ENCODE measurements at regions not wholly inside any gene's neighbourhood (a gene's known extent, or its start where the extent isn't known, plus 50 kb on each side); places are given as distances from the start of the nearest gene placed in this dataset.

DNA sequence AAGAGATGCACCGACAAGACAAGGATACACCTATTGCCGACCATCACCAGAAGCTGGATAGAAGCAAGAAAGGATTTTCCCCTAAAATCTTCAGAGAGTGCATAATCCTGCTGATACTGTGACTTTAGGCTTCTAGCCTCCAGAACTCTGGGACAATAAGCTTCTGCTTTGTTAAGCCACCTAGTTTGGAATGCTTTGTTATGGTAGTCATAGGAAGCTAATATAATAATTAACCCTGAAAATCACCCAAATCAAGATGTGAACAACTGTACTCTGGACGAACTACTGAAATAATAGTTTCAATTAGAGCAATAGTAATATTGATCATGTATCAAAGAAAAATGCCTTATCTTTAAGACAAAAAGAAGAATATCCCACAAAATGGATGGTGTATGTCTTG lies 524.6 kb downstream of the EFNB2 start:
- Histone ChIP-seq H3K4me1 (ENCODE audit: insufficient read depth, low read length) (no peaks in the 10 kb centered on the region), H3K9ac (ENCODE audit: low read depth, low read length) (no peak overlapping the region), H3K36me3 (ENCODE audit: insufficient read depth, low read length) (no peaks in the 10 kb centered on the region), H3K9me3 (ENCODE audit: control insufficient read depth, insufficient read depth, low read length) (no peaks in the 10 kb centered on the region)

DNA sequence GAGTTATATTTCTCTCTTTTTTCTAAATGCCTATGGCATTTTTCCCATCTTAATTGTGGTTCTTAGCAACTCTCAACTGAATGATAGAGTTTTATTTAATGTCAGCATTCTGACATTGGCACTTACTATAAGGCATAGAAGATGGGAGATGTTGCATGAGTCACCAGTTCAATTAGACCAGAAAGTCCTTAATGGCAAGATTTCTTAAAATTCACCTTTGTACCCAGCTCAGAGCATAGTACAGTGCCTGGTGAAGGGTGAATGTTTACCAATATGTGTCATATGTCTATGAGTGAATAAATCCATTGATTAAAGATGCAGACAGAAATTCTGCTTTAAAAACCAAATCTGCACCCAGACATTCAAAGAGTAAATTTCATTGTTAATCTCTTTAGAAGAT lies 526.9 kb downstream of the EFNB2 start:
- no peaks in the 10 kb centered on the region for H3K4me1 ChIP-seq (ENCODE audit: insufficient read depth, low read length)
- H3K36me3 ChIP-seq (ENCODE audit: insufficient read depth, low read length), result no peaks in the 10 kb centered on the region

DNA sequence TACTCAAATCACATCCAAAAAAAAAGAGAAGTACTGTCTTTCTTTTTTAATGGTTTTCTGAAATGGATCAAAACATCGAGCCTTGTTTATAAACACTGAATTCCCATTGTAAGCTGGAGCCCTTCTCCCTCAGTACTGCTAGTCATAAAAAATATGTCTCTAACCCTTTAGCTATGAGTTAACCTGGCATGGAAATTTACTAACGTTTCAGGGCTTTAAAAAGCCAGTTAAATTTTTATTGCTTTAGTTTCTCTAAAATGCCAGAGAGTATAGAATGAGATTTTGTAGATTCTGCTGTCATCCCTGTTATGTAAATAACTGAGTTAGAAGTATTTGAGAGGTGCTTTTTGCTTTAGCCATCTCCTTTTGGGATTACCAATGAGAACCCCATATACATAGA lies 528.3 kb downstream of the EFNB2 start:
- Histone ChIP-seq H3K4me1 (ENCODE audit: insufficient read depth, low read length) (no peaks in the 10 kb centered on the region), H3K9me3 (ENCODE audit: control insufficient read depth, insufficient read depth, low read length) (no peaks in the 10 kb centered on the region), H3K9ac (ENCODE audit: low read depth, low read length) (no peak overlapping the region), H3K36me3 (ENCODE audit: insufficient read depth, low read length) (no peaks in the 10 kb centered on the region)

More for the DNA sequence above, 526.9 kb downstream of the EFNB2 start:
- Histone ChIP-seq H3K9me3 (ENCODE audit: control insufficient read depth, insufficient read depth, low read length) (no peaks in the 10 kb centered on the region), H3K9ac (ENCODE audit: low read depth, low read length) (no peak overlapping the region)

DNA sequence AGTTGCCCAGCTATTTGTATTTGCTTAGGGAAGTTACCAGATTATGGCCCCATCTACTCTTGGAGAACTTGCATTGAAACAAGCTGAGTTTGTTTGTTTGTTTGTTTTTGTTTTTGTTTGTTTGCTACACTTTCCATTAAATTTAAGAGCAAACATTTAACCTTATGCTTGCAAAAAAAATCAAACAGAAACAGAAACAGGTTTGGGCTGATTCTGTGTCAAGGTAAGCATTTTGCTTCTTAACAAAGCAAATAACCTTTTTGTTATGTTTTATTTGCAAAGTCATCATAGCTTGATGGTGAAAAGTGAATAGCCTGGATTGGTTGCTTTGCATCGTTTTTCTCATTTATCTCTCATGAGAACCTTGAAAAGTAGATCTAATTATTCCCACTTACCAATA lies 531.8 kb downstream of the EFNB2 start:
- H3K4me1 ChIP-seq (ENCODE audit: insufficient read depth, low read length), result no peaks in the 10 kb centered on the region
- no peaks in the 10 kb centered on the region for H3K36me3 ChIP-seq (ENCODE audit: insufficient read depth, low read length)
- H3K9ac ChIP-seq (ENCODE audit: low read depth, low read length), result no peak overlapping the region
- no peaks in the 10 kb centered on the region for H3K9me3 ChIP-seq (ENCODE audit: control insufficient read depth, insufficient read depth, low read length)

DNA sequence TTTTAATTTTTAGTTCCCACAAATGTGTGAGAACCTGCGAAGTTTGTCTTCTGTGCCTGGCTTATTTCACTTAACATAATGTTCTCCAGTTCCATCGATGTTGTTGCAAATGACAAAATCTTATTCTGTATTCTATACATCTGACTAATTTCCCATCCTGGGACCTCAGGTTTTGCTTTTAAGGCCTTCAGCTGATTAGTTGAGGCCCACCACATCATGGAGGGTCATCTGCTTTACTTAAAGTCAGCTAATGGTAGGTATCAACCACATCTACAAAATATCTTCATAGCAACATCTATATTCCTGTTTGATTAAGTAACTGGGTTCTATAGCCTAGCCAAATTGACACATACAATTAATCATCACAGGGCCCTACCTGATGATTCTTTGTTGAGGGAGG lies 534.0 kb downstream of the EFNB2 start:
- Histone ChIP-seq H3K9ac (ENCODE audit: low read depth, low read length) (no peak overlapping the region), H3K9me3 (ENCODE audit: control insufficient read depth, insufficient read depth, low read length) (no peaks in the 10 kb centered on the region), H3K4me1 (ENCODE audit: insufficient read depth, low read length) (no peaks in the 10 kb centered on the region), H3K36me3 (ENCODE audit: insufficient read depth, low read length) (no peaks in the 10 kb centered on the region)

DNA sequence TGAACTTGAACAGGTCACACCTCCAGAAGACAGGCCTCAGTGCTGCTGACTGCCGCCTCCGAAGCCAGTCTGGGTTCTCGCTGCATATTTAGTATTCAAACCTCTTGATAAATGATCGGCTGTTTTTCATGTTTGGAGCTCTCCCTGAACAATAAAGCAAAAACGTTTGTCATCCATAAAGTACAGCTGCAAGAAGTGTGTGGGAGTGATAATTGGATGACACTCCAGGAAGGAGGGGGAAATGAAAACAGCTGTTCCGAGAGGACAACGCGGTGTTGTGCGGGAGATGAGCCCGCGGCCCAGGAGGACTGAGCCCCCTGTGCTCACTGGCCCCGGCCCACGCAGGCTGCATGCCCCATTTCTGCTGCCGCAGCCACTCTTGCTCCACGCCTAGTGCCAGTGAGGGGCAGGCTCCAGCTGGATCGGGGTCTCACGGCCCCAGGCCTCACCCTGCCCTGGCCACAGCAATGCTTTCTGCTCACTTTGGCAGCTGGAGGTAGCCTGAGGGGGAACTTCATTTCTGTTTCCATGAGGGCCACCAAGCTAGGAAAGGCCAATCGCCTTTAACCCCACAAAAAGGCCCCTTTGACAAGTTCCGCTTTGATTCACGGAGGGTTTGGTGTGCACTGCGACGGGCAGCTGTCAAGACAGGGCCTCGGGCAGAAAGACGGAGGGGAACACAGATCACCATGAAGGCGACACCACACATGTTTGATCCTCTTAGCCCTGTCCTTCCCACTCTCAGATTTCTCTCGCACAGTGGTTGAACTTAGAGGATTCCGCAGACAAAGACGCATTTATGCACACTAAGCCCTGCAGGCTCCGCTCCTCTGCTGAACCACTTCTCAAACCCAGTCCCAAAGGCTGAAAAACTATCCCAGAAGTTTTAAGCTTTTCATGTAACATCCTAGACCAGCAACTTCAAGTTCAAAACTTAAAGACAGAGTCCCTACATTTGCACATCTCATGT lies 537.6 kb downstream of the EFNB2 start:
- H3K36me3 ChIP-seq (ENCODE audit: insufficient read depth, low read length), result no peaks in the 10 kb centered on the region
- H3K4me1 ChIP-seq (ENCODE audit: insufficient read depth, low read length), result no peaks in the 10 kb centered on the region
- no peak overlapping the region for H3K9ac ChIP-seq (ENCODE audit: low read depth, low read length)
- H3K9me3 ChIP-seq (ENCODE audit: control insufficient read depth, insufficient read depth, low read length), result no peaks in the 10 kb centered on the region

DNA sequence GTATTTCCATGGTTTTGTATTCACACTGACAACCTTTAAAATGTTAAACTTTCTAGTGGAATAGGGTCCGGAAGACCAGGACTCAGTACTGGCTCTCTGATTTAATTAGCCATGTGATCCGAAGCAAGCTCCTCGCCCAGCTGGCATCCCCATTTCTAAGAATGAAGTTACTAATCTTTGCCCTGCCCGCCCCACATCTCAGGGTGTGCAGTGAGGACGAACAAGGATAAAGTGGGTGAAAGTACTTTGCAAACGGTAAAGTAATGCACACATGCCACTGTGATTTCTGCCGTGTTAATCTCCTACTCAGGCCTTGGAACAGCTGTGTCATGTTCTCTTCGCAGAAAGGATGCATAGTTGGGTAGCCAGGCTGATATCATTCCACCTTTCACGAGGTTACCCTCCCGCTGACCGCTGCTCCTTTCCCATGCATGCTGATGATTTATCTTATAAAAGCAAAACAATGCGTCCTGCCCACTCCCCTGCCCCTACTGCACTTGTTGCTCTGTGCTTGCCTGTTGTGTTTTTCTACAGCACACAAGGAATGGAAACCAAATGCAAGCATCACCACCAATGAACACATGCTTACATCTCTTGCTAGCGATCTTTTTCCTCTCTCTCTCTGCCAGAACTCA lies 539.0 kb downstream of the EFNB2 start:
- Histone ChIP-seq H3K9ac (ENCODE audit: low read depth, low read length) (no peak overlapping the region), H3K4me1 (ENCODE audit: insufficient read depth, low read length) (no peaks in the 10 kb centered on the region), H3K9me3 (ENCODE audit: control insufficient read depth, insufficient read depth, low read length) (no peaks in the 10 kb centered on the region), H3K36me3 (ENCODE audit: insufficient read depth, low read length) (no peaks in the 10 kb centered on the region)

DNA sequence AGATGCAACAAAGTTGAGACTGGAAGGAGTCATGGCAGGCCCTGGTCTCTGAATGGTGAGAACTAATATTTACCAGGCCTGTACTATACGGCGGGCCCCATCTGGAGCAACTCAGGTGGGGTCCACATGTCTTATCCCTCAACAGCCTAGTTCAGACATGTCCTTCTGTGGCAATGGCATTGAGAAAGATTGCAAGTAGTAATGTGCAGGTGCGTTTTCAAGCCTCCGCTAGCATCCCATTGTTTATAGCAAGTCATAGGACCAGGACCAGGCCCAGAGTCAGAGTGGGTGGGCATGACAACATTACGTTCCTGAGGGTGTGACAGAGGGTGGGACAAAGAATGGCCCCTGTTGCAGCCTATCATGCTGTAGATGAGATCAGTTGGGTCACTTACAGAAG lies 541.1 kb downstream of the EFNB2 start:
- Histone ChIP-seq H3K4me1 (ENCODE audit: insufficient read depth, low read length) (no peaks in the 10 kb centered on the region), H3K9ac (ENCODE audit: low read depth, low read length) (no peak overlapping the region), H3K36me3 (ENCODE audit: insufficient read depth, low read length) (no peaks in the 10 kb centered on the region), H3K9me3 (ENCODE audit: control insufficient read depth, insufficient read depth, low read length) (no peaks in the 10 kb centered on the region)

DNA sequence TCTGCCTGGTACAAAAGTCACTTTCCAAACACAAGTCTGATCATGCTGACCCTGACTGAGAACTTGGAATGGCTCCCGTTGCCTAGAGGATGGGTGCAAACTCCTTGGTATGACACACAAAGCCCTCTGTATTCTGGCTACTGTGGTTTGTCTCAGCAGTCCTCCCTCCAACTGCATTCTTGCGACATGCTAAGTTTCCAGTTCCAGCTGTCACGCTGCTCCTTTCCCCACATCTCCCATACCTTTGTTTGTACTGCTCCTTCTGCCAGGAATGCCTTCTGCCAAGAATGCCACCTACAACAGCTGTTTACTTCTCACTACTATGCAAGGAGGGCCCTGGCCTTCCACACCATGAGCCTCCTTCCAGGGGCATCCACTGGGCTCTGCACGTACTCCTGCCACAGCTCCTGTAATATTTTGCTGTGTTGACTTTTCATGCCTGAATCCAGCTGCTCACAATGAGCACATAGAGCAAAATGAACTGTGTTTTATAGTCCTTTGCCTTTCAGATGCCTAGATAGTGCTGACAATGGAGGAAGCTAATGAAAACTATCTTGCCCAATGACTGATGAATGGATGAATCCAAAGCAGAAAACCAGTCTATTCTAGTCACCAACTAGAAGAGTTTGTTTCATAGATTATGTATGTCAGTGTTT lies 543.7 kb downstream of the EFNB2 start:
- no peaks in the 10 kb centered on the region for H3K36me3 ChIP-seq (ENCODE audit: insufficient read depth, low read length)
- H3K9ac ChIP-seq (ENCODE audit: low read depth, low read length), result no peak overlapping the region
- no peaks in the 10 kb centered on the region for H3K9me3 ChIP-seq (ENCODE audit: control insufficient read depth, insufficient read depth, low read length)
- no peaks in the 10 kb centered on the region for H3K4me1 ChIP-seq (ENCODE audit: insufficient read depth, low read length)

DNA sequence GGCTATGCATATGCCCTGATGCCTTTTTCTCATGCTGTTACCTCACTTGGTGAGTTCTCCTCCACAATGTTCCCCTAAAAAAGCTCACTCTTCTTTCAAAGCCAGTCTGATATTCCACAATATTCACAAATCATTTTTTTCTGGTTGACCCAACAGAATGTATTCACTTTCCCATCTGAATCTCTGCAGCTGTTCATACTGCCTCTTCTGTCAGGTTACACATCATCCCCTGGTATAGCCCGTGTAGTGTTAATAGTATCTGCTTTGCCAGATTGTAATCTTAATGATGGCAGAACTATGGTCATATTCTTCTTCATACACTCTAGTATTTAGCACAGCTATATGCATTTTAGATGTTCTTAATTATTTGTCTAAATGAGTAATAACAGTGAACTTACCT lies 544.3 kb downstream of the EFNB2 start:
- no peak overlapping the region for H3K9ac ChIP-seq (ENCODE audit: low read depth, low read length)
- H3K36me3 ChIP-seq (ENCODE audit: insufficient read depth, low read length), result no peaks in the 10 kb centered on the region
- no peaks in the 10 kb centered on the region for H3K4me1 ChIP-seq (ENCODE audit: insufficient read depth, low read length)
- H3K9me3 ChIP-seq (ENCODE audit: control insufficient read depth, insufficient read depth, low read length), result no peaks in the 10 kb centered on the region

DNA sequence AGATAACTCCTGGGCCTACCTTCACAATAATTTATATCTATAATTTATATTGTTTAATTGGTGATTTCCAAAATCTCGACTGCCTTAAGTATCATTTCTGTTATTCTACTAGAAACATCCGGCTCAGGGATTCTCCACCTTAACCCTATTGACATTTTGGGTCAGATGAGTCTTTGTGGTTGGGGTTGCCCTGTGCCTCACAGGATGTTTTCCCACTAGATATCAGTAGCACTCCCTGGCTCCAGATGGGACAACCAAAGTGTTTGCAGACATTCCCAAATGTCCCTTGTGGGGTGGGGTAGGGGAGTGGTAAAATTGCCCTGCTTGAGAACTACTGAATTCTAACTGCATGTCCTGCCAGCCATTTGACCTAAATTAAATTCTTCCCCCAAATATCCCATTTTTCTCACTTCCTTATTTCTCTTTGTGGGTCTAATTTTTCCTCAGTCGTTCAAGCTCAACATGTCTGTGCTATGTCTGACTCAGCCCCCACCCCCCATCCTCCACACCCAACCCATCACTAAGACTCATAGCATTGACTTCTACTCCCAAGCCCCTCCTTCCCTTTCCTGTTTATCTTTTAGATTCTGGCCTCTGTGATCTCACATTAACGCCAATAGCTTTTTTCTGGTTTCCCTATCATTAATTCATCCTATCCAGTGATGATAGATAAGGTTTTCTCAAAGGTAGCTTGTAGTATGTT lies 545.1 kb downstream of the EFNB2 start:
- H3K36me3 ChIP-seq (ENCODE audit: insufficient read depth, low read length), result no peaks in the 10 kb centered on the region
- H3K9ac ChIP-seq (ENCODE audit: low read depth, low read length), result no peak overlapping the region
- H3K4me1 ChIP-seq (ENCODE audit: insufficient read depth, low read length), result no peaks in the 10 kb centered on the region
- H3K9me3 ChIP-seq (ENCODE audit: control insufficient read depth, insufficient read depth, low read length), result no peaks in the 10 kb centered on the region

DNA sequence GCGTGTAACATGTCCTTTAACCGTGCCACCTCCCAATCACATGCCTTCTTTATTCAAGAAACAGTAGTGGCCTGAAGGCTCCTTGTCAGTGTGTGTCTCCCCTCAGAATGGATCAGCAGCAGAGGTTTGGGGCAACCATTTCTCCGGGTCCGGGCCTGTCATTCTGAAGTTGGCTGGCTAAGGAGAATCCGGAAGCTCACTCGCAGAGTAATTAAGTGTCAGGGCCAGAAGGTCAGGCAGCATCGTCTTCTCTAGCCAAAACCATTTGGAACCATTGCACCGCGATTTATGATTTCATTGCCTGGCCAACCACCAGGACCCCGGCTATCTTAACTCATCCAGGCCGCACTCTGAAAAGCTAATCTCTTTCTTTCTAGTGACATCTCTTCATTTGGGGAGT lies 550.8 kb downstream of the EFNB2 start:
- Histone ChIP-seq H3K4me1 (ENCODE audit: insufficient read depth, low read length) (no peaks in the 10 kb centered on the region), H3K9me3 (ENCODE audit: control insufficient read depth, insufficient read depth, low read length) (no peaks in the 10 kb centered on the region; the same call in 1 of the 2 replicates), H3K36me3 (ENCODE audit: insufficient read depth, low read length) (no peaks in the 10 kb centered on the region), H3K9ac (ENCODE audit: low read depth, low read length) (no peak overlapping the region)

DNA sequence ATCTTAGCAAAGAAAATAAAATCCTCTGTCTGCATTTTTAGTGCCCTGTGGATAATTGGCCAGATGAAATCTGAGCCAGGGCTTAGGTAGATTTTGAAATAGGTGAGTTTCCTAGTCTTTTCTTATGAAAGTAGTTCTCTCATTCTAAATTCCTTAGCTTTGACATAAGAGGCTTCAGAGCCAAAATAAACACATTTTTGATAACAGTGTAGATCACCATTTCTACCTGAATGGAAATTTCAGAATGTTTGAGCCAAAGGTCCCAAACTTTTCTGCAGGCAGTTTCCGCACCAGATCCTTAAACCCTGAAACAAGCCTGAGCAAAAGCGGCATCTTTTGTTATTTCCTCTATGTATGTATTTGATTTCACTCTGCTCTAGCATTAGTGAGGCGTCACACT lies 551.2 kb downstream of the EFNB2 start:
- Histone ChIP-seq H3K9ac (ENCODE audit: low read depth, low read length) (no peak overlapping the region), H3K9me3 (ENCODE audit: control insufficient read depth, insufficient read depth, low read length) (no peaks in the 10 kb centered on the region; the same call in 1 of the 2 replicates)

DNA sequence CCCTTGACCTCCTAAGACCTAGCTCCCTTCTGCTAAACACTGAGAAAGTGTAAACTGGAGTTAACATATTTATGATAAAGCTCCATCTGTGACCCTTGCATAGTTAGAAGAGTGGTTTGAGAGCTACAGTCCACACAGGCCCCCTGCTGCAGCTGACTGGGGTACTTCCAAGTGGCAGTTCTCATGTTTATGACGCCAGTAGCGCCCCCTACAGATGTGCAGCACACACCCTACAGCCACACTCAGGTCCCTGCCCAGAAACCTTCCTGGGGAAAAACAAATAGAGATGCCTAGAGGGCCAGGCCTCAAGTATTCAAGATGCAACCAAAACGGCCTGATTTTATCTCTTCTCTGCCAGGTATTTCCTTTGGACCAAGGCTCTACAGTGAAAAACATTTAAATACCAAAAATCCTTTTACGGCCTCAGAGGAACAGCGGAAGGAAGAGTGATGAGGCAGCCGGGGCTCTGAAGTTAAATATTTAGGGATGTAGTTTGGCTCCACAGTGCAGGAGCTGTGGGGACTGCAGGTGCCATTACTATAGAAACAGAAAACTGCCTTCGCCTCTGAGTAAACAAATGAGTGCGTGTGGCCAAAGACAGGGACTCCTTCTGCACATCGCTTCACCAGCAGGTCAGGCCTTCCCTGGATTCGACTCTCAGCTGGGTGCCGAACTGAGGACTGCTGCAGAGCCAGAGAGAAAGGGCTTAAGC lies 553.1 kb downstream of the EFNB2 start:
- no peak overlapping the region for H3K9ac ChIP-seq (ENCODE audit: low read depth, low read length)
- no peaks in the 10 kb centered on the region; the same call in 1 of the 2 replicates for H3K9me3 ChIP-seq (ENCODE audit: control insufficient read depth, insufficient read depth, low read length)
- H3K36me3 ChIP-seq (ENCODE audit: insufficient read depth, low read length), result no peaks in the 10 kb centered on the region
- H3K4me1 ChIP-seq (ENCODE audit: insufficient read depth, low read length), result no peaks in the 10 kb centered on the region

More for the DNA sequence above, 551.2 kb downstream of the EFNB2 start:
- no peaks in the 10 kb centered on the region for H3K36me3 ChIP-seq (ENCODE audit: insufficient read depth, low read length)
- no peaks in the 10 kb centered on the region for H3K4me1 ChIP-seq (ENCODE audit: insufficient read depth, low read length)
